ENCODE measurements at regions not wholly inside any gene's neighbourhood (a gene's known extent, or its start where the extent isn't known, plus 50 kb on each side); places are given as distances from the start of the nearest gene placed in this dataset.
"Not testable (repeated sequence)": the region's sequence is repeated elsewhere in the genome, so short reads cannot be mapped to it uniquely, and the experiment has no call there.

DNA sequence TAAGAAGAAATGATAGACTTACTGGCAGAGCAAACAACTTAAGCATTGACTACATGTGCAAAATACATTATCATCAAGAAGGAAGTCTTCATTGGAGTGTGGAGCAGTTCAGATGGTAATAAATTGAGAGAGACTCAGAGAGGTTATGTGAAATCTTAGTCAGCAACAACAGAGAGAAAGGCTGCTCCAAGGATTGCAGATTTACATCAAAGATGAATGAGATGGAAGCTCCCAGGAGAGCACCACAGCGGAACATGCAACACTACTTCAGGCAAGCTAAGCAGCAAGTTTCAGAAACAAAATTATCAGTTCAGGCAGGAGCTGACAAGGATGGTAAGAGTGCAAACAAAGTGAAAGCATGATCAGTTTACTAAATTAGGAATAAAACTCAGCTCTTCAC, 882.3 kb downstream of the LRFN5 start:
- Histone ChIP-seq H3K36me3 (ENCODE audit: control insufficient read depth, insufficient read depth, low read length) (no peaks in the 10 kb centered on the region), H3K4me3 (ENCODE audit: low read depth in 2 of 2, low read length in 2 of 2) (no peak overlapping the region), H3K9me3 (ENCODE audit: control insufficient read depth, insufficient read depth, low read depth, low read length) (no peaks in the 10 kb centered on the region), H3K27me3 (ENCODE audit: control insufficient read depth, insufficient read depth, low read length) (no peaks in the 10 kb centered on the region), H3K27ac (ENCODE audit: low read length) (no peak overlapping the region), H3K4me1 (ENCODE audit: control insufficient read depth, insufficient read depth, low read length) (no peaks in the 10 kb centered on the region)
- no peak for DNase-seq (ENCODE audit: low read depth, low spot score)
- ChIA-PET CTCF (no interaction called here), POLR2A (no interaction called here)
- intact Hi-C loops (cut with micrococcal nuclease; ENCODE audit: unreplicated experiment), result no loop called here
- no peak for TF ChIP-seq POLR2AphosphoS5 (IDR thresholded peaks at IDR 0.05; ENCODE audit: low read depth, low read length)
- TF ChIP-seq, protein P1, sequence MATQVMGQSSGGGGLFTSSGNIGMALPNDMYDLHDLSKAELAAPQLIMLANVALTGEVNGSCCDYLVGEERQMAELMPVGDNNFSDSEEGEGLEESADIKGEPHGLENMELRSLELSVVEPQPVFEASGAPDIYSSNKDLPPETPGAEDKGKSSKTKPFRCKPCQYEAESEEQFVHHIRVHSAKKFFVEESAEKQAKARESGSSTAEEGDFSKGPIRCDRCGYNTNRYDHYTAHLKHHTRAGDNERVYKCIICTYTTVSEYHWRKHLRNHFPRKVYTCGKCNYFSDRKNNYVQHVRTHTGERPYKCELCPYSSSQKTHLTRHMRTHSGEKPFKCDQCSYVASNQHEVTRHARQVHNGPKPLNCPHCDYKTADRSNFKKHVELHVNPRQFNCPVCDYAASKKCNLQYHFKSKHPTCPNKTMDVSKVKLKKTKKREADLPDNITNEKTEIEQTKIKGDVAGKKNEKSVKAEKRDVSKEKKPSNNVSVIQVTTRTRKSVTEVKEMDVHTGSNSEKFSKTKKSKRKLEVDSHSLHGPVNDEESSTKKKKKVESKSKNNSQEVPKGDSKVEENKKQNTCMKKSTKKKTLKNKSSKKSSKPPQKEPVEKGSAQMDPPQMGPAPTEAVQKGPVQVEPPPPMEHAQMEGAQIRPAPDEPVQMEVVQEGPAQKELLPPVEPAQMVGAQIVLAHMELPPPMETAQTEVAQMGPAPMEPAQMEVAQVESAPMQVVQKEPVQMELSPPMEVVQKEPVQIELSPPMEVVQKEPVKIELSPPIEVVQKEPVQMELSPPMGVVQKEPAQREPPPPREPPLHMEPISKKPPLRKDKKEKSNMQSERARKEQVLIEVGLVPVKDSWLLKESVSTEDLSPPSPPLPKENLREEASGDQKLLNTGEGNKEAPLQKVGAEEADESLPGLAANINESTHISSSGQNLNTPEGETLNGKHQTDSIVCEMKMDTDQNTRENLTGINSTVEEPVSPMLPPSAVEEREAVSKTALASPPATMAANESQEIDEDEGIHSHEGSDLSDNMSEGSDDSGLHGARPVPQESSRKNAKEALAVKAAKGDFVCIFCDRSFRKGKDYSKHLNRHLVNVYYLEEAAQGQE (IDR thresholded peaks at IDR 0.05; ENCODE audit: insufficient read depth in 1 of 2, low read depth in 2 of 2, low read length in 1 of 2), result no peak
- TF ChIP-seq, protein P2, sequence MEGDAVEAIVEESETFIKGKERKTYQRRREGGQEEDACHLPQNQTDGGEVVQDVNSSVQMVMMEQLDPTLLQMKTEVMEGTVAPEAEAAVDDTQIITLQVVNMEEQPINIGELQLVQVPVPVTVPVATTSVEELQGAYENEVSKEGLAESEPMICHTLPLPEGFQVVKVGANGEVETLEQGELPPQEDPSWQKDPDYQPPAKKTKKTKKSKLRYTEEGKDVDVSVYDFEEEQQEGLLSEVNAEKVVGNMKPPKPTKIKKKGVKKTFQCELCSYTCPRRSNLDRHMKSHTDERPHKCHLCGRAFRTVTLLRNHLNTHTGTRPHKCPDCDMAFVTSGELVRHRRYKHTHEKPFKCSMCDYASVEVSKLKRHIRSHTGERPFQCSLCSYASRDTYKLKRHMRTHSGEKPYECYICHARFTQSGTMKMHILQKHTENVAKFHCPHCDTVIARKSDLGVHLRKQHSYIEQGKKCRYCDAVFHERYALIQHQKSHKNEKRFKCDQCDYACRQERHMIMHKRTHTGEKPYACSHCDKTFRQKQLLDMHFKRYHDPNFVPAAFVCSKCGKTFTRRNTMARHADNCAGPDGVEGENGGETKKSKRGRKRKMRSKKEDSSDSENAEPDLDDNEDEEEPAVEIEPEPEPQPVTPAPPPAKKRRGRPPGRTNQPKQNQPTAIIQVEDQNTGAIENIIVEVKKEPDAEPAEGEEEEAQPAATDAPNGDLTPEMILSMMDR (IDR thresholded peaks at IDR 0.05), result no peak
- no peak for TF ChIP-seq SIN3A (IDR thresholded peaks at IDR 0.05; ENCODE audit: borderline replicate concordance, insufficient read depth, low read depth, low read length)
- no peak for TF ChIP-seq TCF7L2 (IDR thresholded peaks at IDR 0.05; ENCODE audit: low read depth, low read length)
- in situ Hi-C loops (cut with HindIII; ENCODE audit: low pct_unique_long_range_greater_than_20kb, low sequenced_read_pairs), result no loop called here
- no peak for ATAC-seq
- no TSS peak for BruUV-seq (replicated peaks)

DNA sequence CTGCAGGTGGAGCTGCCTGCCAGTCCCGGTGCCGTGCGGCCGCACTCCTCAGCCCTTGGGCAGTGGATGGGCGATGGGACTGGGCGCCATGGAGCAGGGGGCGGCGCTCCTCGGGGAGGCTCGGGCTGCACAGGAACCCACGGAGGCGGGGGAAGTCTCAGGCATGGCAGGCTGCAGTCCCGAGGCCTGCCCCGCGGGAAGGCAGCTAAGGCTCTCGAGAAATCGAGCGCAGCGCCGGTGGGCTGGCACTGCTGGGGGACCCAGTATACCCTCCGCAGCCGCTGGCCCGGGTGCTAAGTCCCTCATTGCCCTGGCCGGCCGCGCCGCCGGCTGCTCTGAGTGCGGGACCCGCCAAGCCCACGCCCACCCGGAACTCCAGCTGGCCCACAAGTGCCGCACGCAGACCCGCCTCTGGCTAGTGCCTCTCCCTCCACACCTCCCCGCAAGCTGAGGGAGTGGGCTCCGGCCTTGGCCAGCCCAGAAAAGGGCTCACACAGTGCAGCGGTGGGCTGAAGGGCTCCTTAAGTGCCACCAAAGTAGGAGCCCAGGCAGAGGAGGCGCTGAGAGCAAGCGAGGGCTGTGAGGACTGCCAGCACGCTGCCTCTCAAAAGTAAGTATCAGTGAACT, 875.8 kb downstream of the LRFN5 start:
- H3K27ac ChIP-seq (ENCODE audit: low read length); POLR2A ChIA-PET; intact Hi-C loops (cut with micrococcal nuclease; ENCODE audit: unreplicated experiment); DNase-seq (ENCODE audit: low read depth, low spot score); H3K27me3 ChIP-seq (ENCODE audit: control insufficient read depth, insufficient read depth, low read length); in situ Hi-C loops (cut with HindIII; ENCODE audit: low pct_unique_long_range_greater_than_20kb, low sequenced_read_pairs); CTCF ChIA-PET; ATAC-seq; H3K4me3 ChIP-seq (ENCODE audit: low read depth in 2 of 2, low read length in 2 of 2); H3K4me1 ChIP-seq (ENCODE audit: control insufficient read depth, insufficient read depth, low read length); H3K36me3 ChIP-seq (ENCODE audit: control insufficient read depth, insufficient read depth, low read length); H3K9me3 ChIP-seq (ENCODE audit: control insufficient read depth, insufficient read depth, low read depth, low read length); BruUV-seq (replicated peaks): not testable (repeated sequence)

DNA sequence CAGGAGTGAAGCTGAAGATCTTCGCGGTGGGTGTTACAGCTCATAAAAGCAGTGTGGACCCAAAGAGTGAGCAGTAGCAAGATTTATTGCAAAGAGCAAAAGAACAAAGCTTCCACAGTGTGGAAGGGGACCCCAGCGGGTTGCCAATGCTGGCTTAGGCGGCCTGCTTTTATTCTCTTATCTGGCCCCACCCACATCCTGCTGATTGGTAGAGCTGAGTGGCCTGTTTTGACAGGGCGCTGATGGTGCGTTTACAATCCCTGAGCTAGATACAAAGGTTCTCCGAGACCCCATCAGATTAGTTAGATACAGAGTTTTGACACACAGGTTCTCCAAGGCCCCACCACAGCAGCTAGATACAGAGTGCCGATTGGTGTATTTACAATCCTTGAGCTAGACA, 875.0 kb downstream of the LRFN5 start:
- H3K27me3 ChIP-seq (ENCODE audit: control insufficient read depth, insufficient read depth, low read length); DNase-seq (ENCODE audit: low read depth, low spot score); POLR2A ChIA-PET; intact Hi-C loops (cut with micrococcal nuclease; ENCODE audit: unreplicated experiment); CTCF ChIA-PET; H3K27ac ChIP-seq (ENCODE audit: low read length); BruUV-seq (replicated peaks); ATAC-seq; H3K9me3 ChIP-seq (ENCODE audit: control insufficient read depth, insufficient read depth, low read depth, low read length); H3K4me3 ChIP-seq (ENCODE audit: low read depth in 2 of 2, low read length in 2 of 2); in situ Hi-C loops (cut with HindIII; ENCODE audit: low pct_unique_long_range_greater_than_20kb, low sequenced_read_pairs); H3K36me3 ChIP-seq (ENCODE audit: control insufficient read depth, insufficient read depth, low read length); H3K4me1 ChIP-seq (ENCODE audit: control insufficient read depth, insufficient read depth, low read length): not testable (repeated sequence)

Measured in Panc1 (cell line).